Activated naive CD4-positive, alpha-beta T cell treated with anti-CD3 and anti-CD28 coated beads, Interleukin-2, amount 50 U/mL, for 24 hours (primary cell): ENCODE measurements at regions not wholly inside any gene's neighbourhood (a gene's known extent, or its start where the extent isn't known, plus 50 kb on each side); places are given as distances from the start of the nearest gene placed in this dataset.

Experiments
- H3K27ac Mint-ChIP-seq: one replicate; pipeline ENCODE4 v1.8.0; 2021; ENCODE audit warnings: mild to moderate bottlenecking, mixed read lengths
- H3K27me3 Mint-ChIP-seq: one replicate; pipeline ENCODE4 v1.8.0; 2021; ENCODE audit warnings: mixed read lengths
- H3K36me3 Mint-ChIP-seq: one replicate; pipeline ENCODE4 v1.8.0; 2021; ENCODE audit warnings: mixed read lengths
- H3K4me1 Mint-ChIP-seq: one replicate; pipeline ENCODE4 v1.8.0; 2021; ENCODE audit warnings: mixed read lengths
- H3K4me3 Mint-ChIP-seq: one replicate; pipeline ENCODE4 v1.8.0; 2021; ENCODE audit warnings: mild to moderate bottlenecking, mixed read lengths
- H3K9me3 Mint-ChIP-seq: one replicate; pipeline ENCODE4 v1.8.0; 2021; ENCODE audit warnings: mixed read lengths

GRCh38 chr10:113347508-113347907, 205.3 kb upstream of the HABP2 start:
- Mint-ChIP-seq H3K36me3 (no peaks in the 10 kb centered on the region), H3K27ac (no peak overlapping the region), H3K4me3 (no peak overlapping the region), H3K4me1 (no peaks in the 10 kb centered on the region), H3K9me3 (no peaks in the 10 kb centered on the region), H3K27me3 (peaks cover 1% of the 10 kb centered on the region)

GRCh38 chr10:113348694-113349093, 204.2 kb upstream of the HABP2 start:
- Mint-ChIP-seq H3K4me1 (no peaks in the 10 kb centered on the region), H3K4me3 (no peak overlapping the region), H3K27me3 (no peaks in the 10 kb centered on the region), H3K27ac (peak overlapping the region; percentile 3), H3K9me3 (no peaks in the 10 kb centered on the region), H3K36me3 (no peaks in the 10 kb centered on the region)

- Mint-ChIP-seq H3K36me3 (no peaks in the 10 kb centered on the region), H3K4me1 (no peaks in the 10 kb centered on the region), H3K27ac (no peak overlapping the region), H3K27me3 (peaks cover 4% of the 10 kb centered on the region), H3K9me3 (no peaks in the 10 kb centered on the region), H3K4me3 (no peak overlapping the region)
These were observed 202.4 kb upstream of the HABP2 start for GRCh38 chr10:113350311-113351040.

GRCh38 chr10:113354711-113355110, 198.1 kb upstream of the HABP2 start:
- Mint-ChIP-seq H3K9me3 (no peaks in the 10 kb centered on the region), H3K4me3 (no peak overlapping the region), H3K36me3 (no peaks in the 10 kb centered on the region), H3K27ac (no peak overlapping the region), H3K27me3 (peaks cover 5% of the 10 kb centered on the region), H3K4me1 (no peaks in the 10 kb centered on the region)

- H3K27ac Mint-ChIP-seq = no peak overlapping the region
- peaks cover 7% of the 10 kb centered on the region for H3K27me3 Mint-ChIP-seq
- H3K36me3 Mint-ChIP-seq = no peaks in the 10 kb centered on the region
These were observed 195.8 kb upstream of the HABP2 start for GRCh38 chr10:113356794-113357680.

GRCh38 chr10:113357681-113358300, 195.1 kb upstream of the HABP2 start:
- Mint-ChIP-seq H3K27ac (no peak overlapping the region), H3K27me3 (peaks cover 7% of the 10 kb centered on the region), H3K9me3 (no peaks in the 10 kb centered on the region), H3K4me3 (no peak overlapping the region), H3K36me3 (no peaks in the 10 kb centered on the region), H3K4me1 (peaks cover 6% of the 10 kb centered on the region)

More at GRCh38 chr10:113356794-113357680, 195.8 kb upstream of the HABP2 start:
- Mint-ChIP-seq H3K4me1 (no peaks in the 10 kb centered on the region), H3K9me3 (no peaks in the 10 kb centered on the region), H3K4me3 (no peak overlapping the region)

- Mint-ChIP-seq H3K27me3 (peaks cover 7% of the 10 kb centered on the region), H3K36me3 (no peaks in the 10 kb centered on the region), H3K4me1 (peaks cover 6% of the 10 kb centered on the region), H3K27ac (no peak overlapping the region), H3K9me3 (no peaks in the 10 kb centered on the region), H3K4me3 (no peak overlapping the region)
These were observed 193.2 kb upstream of the HABP2 start for GRCh38 chr10:113359655-113360054.

GRCh38 chr10:113360870-113361269, 192.0 kb upstream of the HABP2 start:
- Mint-ChIP-seq H3K9me3 (no peaks in the 10 kb centered on the region), H3K36me3 (no peaks in the 10 kb centered on the region), H3K4me3 (no peak overlapping the region), H3K27ac (no peak overlapping the region), H3K27me3 (peaks cover 3% of the 10 kb centered on the region), H3K4me1 (peaks cover 6% of the 10 kb centered on the region)

- Mint-ChIP-seq H3K9me3 (peaks cover 5% of the 10 kb centered on the region), H3K4me1 (peaks cover 6% of the 10 kb centered on the region), H3K4me3 (no peak overlapping the region), H3K27ac (no peak overlapping the region), H3K36me3 (no peaks in the 10 kb centered on the region), H3K27me3 (peaks cover 8% of the 10 kb centered on the region)
These were observed 190.2 kb upstream of the HABP2 start for GRCh38 chr10:113362645-113363091.

GRCh38 chr10:113364227-113364626, 188.6 kb upstream of the HABP2 start:
- Mint-ChIP-seq H3K36me3 (no peaks in the 10 kb centered on the region), H3K4me3 (no peak overlapping the region), H3K9me3 (peaks cover 5% of the 10 kb centered on the region), H3K4me1 (peaks cover 6% of the 10 kb centered on the region), H3K27me3 (peaks cover 7% of the 10 kb centered on the region), H3K27ac (no peak overlapping the region)

GRCh38 chr10:113368666-113369364, 184.0 kb upstream of the HABP2 start:
- Mint-ChIP-seq H3K4me3 (no peak overlapping the region), H3K27ac (no peak overlapping the region)

GRCh38 chr10:113369365-113369694, 183.5 kb upstream of the HABP2 start:
- Mint-ChIP-seq H3K27ac (no peak overlapping the region), H3K27me3 (peaks cover 8% of the 10 kb centered on the region), H3K36me3 (no peaks in the 10 kb centered on the region), H3K4me3 (no peak overlapping the region), H3K9me3 (peaks cover 5% of the 10 kb centered on the region), H3K4me1 (no peaks in the 10 kb centered on the region)

More at GRCh38 chr10:113368666-113369364, 184.0 kb upstream of the HABP2 start:
- Mint-ChIP-seq H3K27me3 (peaks cover 8% of the 10 kb centered on the region), H3K9me3 (peaks cover 5% of the 10 kb centered on the region), H3K36me3 (no peaks in the 10 kb centered on the region), H3K4me1 (no peaks in the 10 kb centered on the region)

GRCh38 chr10:113376428-113376827, 176.4 kb upstream of the HABP2 start:
- no peak overlapping the region for H3K27ac Mint-ChIP-seq
- H3K27me3 Mint-ChIP-seq = peaks cover 3% of the 10 kb centered on the region
- H3K9me3 Mint-ChIP-seq = no peaks in the 10 kb centered on the region
- H3K4me1 Mint-ChIP-seq = peaks cover under 1% of the 10 kb centered on the region
- H3K36me3 Mint-ChIP-seq = no peaks in the 10 kb centered on the region
- H3K4me3 Mint-ChIP-seq = no peak overlapping the region

- no peaks in the 10 kb centered on the region for H3K9me3 Mint-ChIP-seq
- no peak overlapping the region for H3K27ac Mint-ChIP-seq
- no peak overlapping the region for H3K4me3 Mint-ChIP-seq
- H3K4me1 Mint-ChIP-seq = peaks cover 18% of the 10 kb centered on the region
- H3K27me3 Mint-ChIP-seq = no peaks in the 10 kb centered on the region
- no peaks in the 10 kb centered on the region for H3K36me3 Mint-ChIP-seq
These were observed 173.8 kb upstream of the HABP2 start for GRCh38 chr10:113379091-113379490.

GRCh38 chr10:113381416-113381815, 171.4 kb upstream of the HABP2 start:
- Mint-ChIP-seq H3K4me3 (peak overlapping the region; percentile 86), H3K27me3 (no peaks in the 10 kb centered on the region), H3K36me3 (no peaks in the 10 kb centered on the region), H3K4me1 (peaks cover 28% of the 10 kb centered on the region), H3K27ac (no peak overlapping the region), H3K9me3 (no peaks in the 10 kb centered on the region)
